ENCODE measurements at regions not wholly inside any gene's neighbourhood (a gene's known extent, or its start where the extent isn't known, plus 50 kb on each side); places are given as distances from the start of the nearest gene placed in this dataset.

DNA sequence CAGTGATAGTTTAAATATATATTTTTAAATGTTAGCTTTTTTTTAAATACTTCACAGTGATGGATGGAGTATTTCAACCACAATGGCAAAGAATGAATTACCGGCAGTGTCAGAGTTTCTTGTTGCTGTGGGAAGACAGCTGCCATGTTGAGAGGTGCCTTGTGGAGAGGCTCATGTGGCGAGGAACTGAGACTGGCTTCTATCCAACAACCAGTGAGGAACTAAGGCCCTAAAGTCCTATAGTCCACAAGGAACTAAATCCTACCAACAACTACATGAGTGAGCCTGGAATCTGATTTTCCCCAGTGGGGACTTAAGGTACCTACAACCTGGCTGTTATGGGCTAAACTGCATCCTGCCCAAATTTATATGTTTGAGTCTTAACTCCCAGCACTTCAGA lies 220.2 kb upstream of the PLEKHG7 start:
- TF ChIP-seq POLR2AphosphoS5 (IDR thresholded peaks at IDR 0.05; ENCODE audit: borderline replicate concordance, low read depth, low read length) (no peak), EZH2 (IDR thresholded peaks at IDR 0.05) (no peak)
